GM23338 (cell line): ENCODE measurements at regions not wholly inside any gene's neighbourhood (a gene's known extent, or its start where the extent isn't known, plus 50 kb on each side); places are given as distances from the start of the nearest gene placed in this dataset.

Experiments used
- ATAC-seq: fragments of 200-7000 bp; cut with Tn5 transposase; 3 replicates; pipeline ENCODE4 v1.9.1; 2020
- DNase-seq: peaks from one replicate; pipeline ENCODE4 v3.0.0-alpha.2; 2015; ENCODE audit warnings: low spot score
- H2AFZ ChIP-seq: fragments of 200-600 bp; sonication (generic); 2 replicates; pipeline ENCODE4 v1.8.0; 2016; ENCODE audit warnings: antibody characterized with exemption, mild to moderate bottlenecking, moderate library complexity
- H3F3A ChIP-seq: fragments of 200-600 bp; sonication (generic); replicated peaks from 2 replicates; pipeline ENCODE4 v1.8.0; 2017; ENCODE audit warnings: antibody characterized with exemption, mixed run types, low read depth
- H3K27ac ChIP-seq: fragments of 200-600 bp; sonication (generic); 2 replicates; pipeline ENCODE4 v1.6.1; 2016; ENCODE audit warnings: low read depth
- H3K27me3 ChIP-seq: fragments of 200-600 bp; sonication (generic); 2 replicates; pipeline ENCODE4 v1.8.0; 2016; ENCODE audit warnings: mild to moderate bottlenecking, mixed run types, moderate library complexity; ENCODE audit not compliant: insufficient read depth
- H3K36me3 ChIP-seq: fragments of 200-600 bp; sonication (generic); 2 replicates; pipeline ENCODE4 v1.8.0; 2016; ENCODE audit warnings: mild to moderate bottlenecking; ENCODE audit not compliant: insufficient read depth
- H3K4me1 ChIP-seq: fragments of 200-600 bp; sonication (generic); 2 replicates; pipeline ENCODE4 v1.8.0; 2016; ENCODE audit warnings: mild to moderate bottlenecking, moderate library complexity; ENCODE audit not compliant: insufficient read depth
- H3K4me2 ChIP-seq: fragments of 200-600 bp; sonication (generic); 2 replicates; pipeline ENCODE4 v1.7.1; 2017; ENCODE audit warnings: mixed run types
- H3K4me3 ChIP-seq: fragments of 200-600 bp; sonication (generic); 2 replicates; pipeline ENCODE4 v1.6.1; 2016; ENCODE audit warnings: mixed run types
- H3K79me2 ChIP-seq: fragments of 200-600 bp; sonication (generic); replicated peaks from 2 replicates; pipeline ENCODE4 v1.8.0; 2017; ENCODE audit warnings: mild to moderate bottlenecking; ENCODE audit not compliant: insufficient read depth
- H3K9me2 ChIP-seq: fragments of 200-600 bp; sonication (generic); 2 replicates; pipeline ENCODE4 v1.8.0; 2017; ENCODE audit not compliant: insufficient read depth
- H4K20me1 ChIP-seq: fragments of 200-600 bp; sonication (generic); replicated peaks from 2 replicates; pipeline ENCODE4 v1.8.0; 2017; ENCODE audit warnings: mild to moderate bottlenecking; ENCODE audit not compliant: insufficient read depth
- H3K27ac Mint-ChIP-seq: 2 replicates; pipeline ENCODE4 v1.8.0; 2020; ENCODE audit warnings: inconsistent platforms, mild to moderate bottlenecking, moderate library complexity, mixed read lengths
- H3K27me3 Mint-ChIP-seq: 3 replicates; pipeline ENCODE4 v1.8.0; 2022; ENCODE audit warnings: low read depth, mild to moderate bottlenecking, moderate library complexity, mixed read lengths, inconsistent platforms; ENCODE audit not compliant: insufficient read depth, poor library complexity
- H3K36me3 Mint-ChIP-seq: 3 replicates; pipeline ENCODE4 v1.8.0; 2021; ENCODE audit warnings: low read depth, mild to moderate bottlenecking, inconsistent platforms, moderate library complexity, mixed read lengths
- H3K4me1 Mint-ChIP-seq: 3 replicates; pipeline ENCODE4 v1.8.0; 2020; ENCODE audit warnings: mild to moderate bottlenecking, inconsistent platforms, mixed read lengths
- H3K4me3 Mint-ChIP-seq: 3 replicates; pipeline ENCODE4 v1.8.0; 2021; ENCODE audit warnings: moderate library complexity, mild to moderate bottlenecking, inconsistent platforms, mixed read lengths
- H3K9me3 Mint-ChIP-seq: 3 replicates; pipeline ENCODE4 v1.8.0; 2020; ENCODE audit warnings: moderate library complexity, mild to moderate bottlenecking, inconsistent platforms, mixed read lengths
- NANOG ChIP-seq: IDR thresholded peaks from 2 replicates; pipeline ENCODE4 v1.6.1; 2016; ENCODE audit warnings: antibody characterized with exemption, borderline replicate concordance
- TF ChIP-seq, protein P1 (sequence below): fragments of 250-450 bp; sonication (Bioruptor Pico); IDR thresholded peaks from 2 replicates; pipeline ENCODE4 v1.5.0; 2020; ENCODE audit warnings: mild to moderate bottlenecking, moderate library complexity
- TF ChIP-seq, protein P2 (sequence below): IDR thresholded peaks from one replicate; pipeline ENCODE4 v1.6.1; 2018; ENCODE audit warnings: antibody characterized with exemption; ENCODE audit not compliant: unreplicated experiment
- TF ChIP-seq, protein P3 (sequence below), 2 experiments: fragments of 200-600 bp in 1 of 2; sonication (generic) in 1 of 2; conservative IDR thresholded peaks; 2 replicates each; pipeline versions ENCODE4 v1.5.1 to v1.6.1; 2016 to 2017; ENCODE audit warnings: antibody characterized with exemption in 2 of 2, low read depth in 2 of 2, mild to moderate bottlenecking in 2 of 2, moderate library complexity in 1 of 2

GRCh38 chr5:167985373-167985772 lies 306.1 kb upstream of the WWC1 start:
- no peak overlapping the region for H3K4me3 Mint-ChIP-seq
- H3K27ac Mint-ChIP-seq, result 0 out of 2 replicates have a peak overlapping the region, but pooled peaks have one; percentile 8
- no peaks in the 10 kb centered on the region for H4K20me1 ChIP-seq
- H3K27ac ChIP-seq, result no peak overlapping the region
- H3K36me3 ChIP-seq, result no peaks in the 10 kb centered on the region
- TF ChIP-seq, protein P1, sequence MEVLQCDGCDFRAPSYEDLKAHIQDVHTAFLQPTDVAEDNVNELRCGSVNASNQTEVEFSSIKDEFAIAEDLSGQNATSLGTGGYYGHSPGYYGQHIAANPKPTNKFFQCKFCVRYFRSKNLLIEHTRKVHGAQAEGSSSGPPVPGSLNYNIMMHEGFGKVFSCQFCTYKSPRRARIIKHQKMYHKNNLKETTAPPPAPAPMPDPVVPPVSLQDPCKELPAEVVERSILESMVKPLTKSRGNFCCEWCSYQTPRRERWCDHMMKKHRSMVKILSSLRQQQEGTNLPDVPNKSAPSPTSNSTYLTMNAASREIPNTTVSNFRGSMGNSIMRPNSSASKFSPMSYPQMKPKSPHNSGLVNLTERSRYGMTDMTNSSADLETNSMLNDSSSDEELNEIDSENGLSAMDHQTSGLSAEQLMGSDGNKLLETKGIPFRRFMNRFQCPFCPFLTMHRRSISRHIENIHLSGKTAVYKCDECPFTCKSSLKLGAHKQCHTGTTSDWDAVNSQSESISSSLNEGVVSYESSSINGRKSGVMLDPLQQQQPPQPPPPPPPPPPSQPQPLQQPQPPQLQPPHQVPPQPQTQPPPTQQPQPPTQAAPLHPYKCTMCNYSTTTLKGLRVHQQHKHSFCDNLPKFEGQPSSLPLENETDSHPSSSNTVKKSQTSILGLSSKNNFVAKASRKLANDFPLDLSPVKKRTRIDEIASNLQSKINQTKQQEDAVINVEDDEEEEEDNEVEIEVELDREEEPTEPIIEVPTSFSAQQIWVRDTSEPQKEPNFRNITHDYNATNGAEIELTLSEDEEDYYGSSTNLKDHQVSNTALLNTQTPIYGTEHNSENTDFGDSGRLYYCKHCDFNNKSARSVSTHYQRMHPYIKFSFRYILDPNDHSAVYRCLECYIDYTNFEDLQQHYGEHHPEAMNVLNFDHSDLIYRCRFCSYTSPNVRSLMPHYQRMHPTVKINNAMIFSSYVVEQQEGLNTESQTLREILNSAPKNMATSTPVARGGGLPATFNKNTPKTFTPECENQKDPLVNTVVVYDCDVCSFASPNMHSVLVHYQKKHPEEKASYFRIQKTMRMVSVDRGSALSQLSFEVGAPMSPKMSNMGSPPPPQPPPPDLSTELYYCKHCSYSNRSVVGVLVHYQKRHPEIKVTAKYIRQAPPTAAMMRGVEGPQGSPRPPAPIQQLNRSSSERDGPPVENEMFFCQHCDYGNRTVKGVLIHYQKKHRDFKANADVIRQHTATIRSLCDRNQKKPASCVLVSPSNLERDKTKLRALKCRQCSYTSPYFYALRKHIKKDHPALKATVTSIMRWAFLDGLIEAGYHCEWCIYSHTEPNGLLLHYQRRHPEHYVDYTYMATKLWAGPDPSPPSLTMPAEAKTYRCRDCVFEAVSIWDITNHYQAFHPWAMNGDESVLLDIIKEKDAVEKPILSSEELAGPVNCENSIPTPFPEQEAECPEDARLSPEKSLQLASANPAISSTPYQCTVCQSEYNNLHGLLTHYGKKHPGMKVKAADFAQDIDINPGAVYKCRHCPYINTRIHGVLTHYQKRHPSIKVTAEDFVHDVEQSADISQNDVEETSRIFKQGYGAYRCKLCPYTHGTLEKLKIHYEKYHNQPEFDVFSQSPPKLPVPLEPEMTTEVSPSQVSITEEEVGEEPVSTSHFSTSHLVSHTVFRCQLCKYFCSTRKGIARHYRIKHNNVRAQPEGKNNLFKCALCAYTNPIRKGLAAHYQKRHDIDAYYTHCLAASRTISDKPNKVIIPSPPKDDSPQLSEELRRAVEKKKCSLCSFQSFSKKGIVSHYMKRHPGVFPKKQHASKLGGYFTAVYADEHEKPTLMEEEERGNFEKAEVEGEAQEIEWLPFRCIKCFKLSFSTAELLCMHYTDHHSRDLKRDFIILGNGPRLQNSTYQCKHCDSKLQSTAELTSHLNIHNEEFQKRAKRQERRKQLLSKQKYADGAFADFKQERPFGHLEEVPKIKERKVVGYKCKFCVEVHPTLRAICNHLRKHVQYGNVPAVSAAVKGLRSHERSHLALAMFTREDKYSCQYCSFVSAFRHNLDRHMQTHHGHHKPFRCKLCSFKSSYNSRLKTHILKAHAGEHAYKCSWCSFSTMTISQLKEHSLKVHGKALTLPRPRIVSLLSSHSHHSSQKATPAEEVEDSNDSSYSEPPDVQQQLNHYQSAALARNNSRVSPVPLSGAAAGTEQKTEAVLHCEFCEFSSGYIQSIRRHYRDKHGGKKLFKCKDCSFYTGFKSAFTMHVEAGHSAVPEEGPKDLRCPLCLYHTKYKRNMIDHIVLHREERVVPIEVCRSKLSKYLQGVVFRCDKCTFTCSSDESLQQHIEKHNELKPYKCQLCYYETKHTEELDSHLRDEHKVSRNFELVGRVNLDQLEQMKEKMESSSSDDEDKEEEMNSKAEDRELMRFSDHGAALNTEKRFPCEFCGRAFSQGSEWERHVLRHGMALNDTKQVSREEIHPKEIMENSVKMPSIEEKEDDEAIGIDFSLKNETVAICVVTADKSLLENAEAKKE (CRISPR knock-in tag), result no peak
- TF ChIP-seq, protein P2, sequence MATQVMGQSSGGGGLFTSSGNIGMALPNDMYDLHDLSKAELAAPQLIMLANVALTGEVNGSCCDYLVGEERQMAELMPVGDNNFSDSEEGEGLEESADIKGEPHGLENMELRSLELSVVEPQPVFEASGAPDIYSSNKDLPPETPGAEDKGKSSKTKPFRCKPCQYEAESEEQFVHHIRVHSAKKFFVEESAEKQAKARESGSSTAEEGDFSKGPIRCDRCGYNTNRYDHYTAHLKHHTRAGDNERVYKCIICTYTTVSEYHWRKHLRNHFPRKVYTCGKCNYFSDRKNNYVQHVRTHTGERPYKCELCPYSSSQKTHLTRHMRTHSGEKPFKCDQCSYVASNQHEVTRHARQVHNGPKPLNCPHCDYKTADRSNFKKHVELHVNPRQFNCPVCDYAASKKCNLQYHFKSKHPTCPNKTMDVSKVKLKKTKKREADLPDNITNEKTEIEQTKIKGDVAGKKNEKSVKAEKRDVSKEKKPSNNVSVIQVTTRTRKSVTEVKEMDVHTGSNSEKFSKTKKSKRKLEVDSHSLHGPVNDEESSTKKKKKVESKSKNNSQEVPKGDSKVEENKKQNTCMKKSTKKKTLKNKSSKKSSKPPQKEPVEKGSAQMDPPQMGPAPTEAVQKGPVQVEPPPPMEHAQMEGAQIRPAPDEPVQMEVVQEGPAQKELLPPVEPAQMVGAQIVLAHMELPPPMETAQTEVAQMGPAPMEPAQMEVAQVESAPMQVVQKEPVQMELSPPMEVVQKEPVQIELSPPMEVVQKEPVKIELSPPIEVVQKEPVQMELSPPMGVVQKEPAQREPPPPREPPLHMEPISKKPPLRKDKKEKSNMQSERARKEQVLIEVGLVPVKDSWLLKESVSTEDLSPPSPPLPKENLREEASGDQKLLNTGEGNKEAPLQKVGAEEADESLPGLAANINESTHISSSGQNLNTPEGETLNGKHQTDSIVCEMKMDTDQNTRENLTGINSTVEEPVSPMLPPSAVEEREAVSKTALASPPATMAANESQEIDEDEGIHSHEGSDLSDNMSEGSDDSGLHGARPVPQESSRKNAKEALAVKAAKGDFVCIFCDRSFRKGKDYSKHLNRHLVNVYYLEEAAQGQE, result no peak
- no peak for TF ChIP-seq NANOG
- TF ChIP-seq, protein P3, sequence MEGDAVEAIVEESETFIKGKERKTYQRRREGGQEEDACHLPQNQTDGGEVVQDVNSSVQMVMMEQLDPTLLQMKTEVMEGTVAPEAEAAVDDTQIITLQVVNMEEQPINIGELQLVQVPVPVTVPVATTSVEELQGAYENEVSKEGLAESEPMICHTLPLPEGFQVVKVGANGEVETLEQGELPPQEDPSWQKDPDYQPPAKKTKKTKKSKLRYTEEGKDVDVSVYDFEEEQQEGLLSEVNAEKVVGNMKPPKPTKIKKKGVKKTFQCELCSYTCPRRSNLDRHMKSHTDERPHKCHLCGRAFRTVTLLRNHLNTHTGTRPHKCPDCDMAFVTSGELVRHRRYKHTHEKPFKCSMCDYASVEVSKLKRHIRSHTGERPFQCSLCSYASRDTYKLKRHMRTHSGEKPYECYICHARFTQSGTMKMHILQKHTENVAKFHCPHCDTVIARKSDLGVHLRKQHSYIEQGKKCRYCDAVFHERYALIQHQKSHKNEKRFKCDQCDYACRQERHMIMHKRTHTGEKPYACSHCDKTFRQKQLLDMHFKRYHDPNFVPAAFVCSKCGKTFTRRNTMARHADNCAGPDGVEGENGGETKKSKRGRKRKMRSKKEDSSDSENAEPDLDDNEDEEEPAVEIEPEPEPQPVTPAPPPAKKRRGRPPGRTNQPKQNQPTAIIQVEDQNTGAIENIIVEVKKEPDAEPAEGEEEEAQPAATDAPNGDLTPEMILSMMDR (conservative IDR thresholded peaks at IDR 0.05; ENCODE audit: low read depth in 2 of 2), result no peak
- H3K4me2 ChIP-seq, result no peak overlapping the region
- H3K4me3 ChIP-seq, result no peak overlapping the region
- no peak for ATAC-seq
- H3K36me3 Mint-ChIP-seq, result no peaks in the 10 kb centered on the region; the same call in 2 of the 3 replicates
- no peak for DNase-seq
- H3K9me3 Mint-ChIP-seq, result peaks cover 2% of the 10 kb centered on the region; the same call in 2 of the 3 replicates
- peaks cover 52% of the 10 kb centered on the region for H3K4me1 ChIP-seq
- no peaks in the 10 kb centered on the region for H3K27me3 ChIP-seq
- no peak overlapping the region for H2AFZ ChIP-seq
- H3K79me2 ChIP-seq, result no peaks in the 10 kb centered on the region
- no peaks in the 10 kb centered on the region for H3F3A ChIP-seq
- H3K9me2 ChIP-seq, result 0 out of 2 replicates have a peak, but pooled peaks cover 5% of the 10 kb centered on the region
- H3K4me1 Mint-ChIP-seq, result peaks cover 44% of the 10 kb centered on the region
- peaks cover 2% of the 10 kb centered on the region for H3K27me3 Mint-ChIP-seq
